GM23248 (cell line): ENCODE measurements at regions not wholly inside any gene's neighbourhood (a gene's known extent, or its start where the extent isn't known, plus 50 kb on each side); places are given as distances from the start of the nearest gene placed in this dataset.

ENCODE experiments used
- EZH2 ChIP-seq: fragments of 200-600 bp; sonication (generic); IDR thresholded peaks from 2 replicates; pipeline ENCODE4 v1.6.1; 2018; ENCODE audit warnings: antibody characterized with exemption, mild to moderate bottlenecking; ENCODE audit not compliant: insufficient read depth, poor library complexity, severe bottlenecking
- EZH2phosphoT487 ChIP-seq: fragments of 200-600 bp; sonication (generic); IDR thresholded peaks from 2 replicates; pipeline ENCODE4 v1.6.1; 2018; ENCODE audit warnings: antibody characterized with exemption, moderate library complexity, mild to moderate bottlenecking, low read depth; ENCODE audit not compliant: insufficient read depth

DNA sequence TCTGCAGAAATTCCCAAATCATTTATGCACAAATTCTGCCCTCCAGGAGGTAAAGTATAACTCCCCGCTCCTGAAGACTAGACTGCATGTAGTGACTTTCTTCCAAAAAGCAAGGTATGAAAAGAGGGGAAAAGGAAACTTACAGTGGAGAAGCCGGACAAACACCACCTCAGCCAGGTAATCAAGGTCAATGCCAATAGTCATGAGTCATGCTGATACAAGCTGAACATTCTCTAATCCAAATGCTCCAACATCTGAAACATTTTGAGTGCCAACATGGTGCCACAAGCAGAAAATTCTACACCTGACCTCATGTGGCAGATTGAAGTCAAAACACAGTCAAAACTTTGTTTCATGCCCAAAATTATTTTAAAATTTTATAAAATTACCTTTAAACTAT lies 165.6 kb downstream of the FOXA2 start:
- TF ChIP-seq EZH2 (no peak), EZH2phosphoT487 (no peak)
